Mucosa of descending colon (tissue), 3 donors: ENCODE measurements at regions not wholly inside any gene's neighbourhood (a gene's known extent, or its start where the extent isn't known, plus 50 kb on each side); places are given as distances from the start of the nearest gene placed in this dataset.

Experiments used
- ATAC-seq: fragments of 200-7000 bp; cut with Tn5 transposase; one replicate; pipeline ENCODE4 v1.9.1; 2020; ENCODE audit warnings: mild to moderate bottlenecking, moderate library complexity
- DNase-seq, 3 donors: peaks; one replicate each; pipeline ENCODE4 v3.0.0-alpha.2; 2020
- H3K36me3 ChIP-seq: fragments of 200-600 bp; one replicate; pipeline ENCODE4 v1.8.0; 2021; ENCODE audit warnings: low read depth, mild to moderate bottlenecking
- H3K4me1 ChIP-seq: fragments of 200-600 bp; one replicate; pipeline ENCODE4 v1.8.0; 2021; ENCODE audit warnings: low read depth, mild to moderate bottlenecking
- H3K4me3 ChIP-seq: fragments of 200-600 bp; one replicate; pipeline ENCODE4 v1.8.0; 2021; ENCODE audit warnings: mild to moderate bottlenecking
- H3K9me3 ChIP-seq: fragments of 200-600 bp; one replicate; pipeline ENCODE4 v1.8.0; 2021; ENCODE audit warnings: mild to moderate bottlenecking
- intact Hi-C, 2 donors: fragments of 100-400 bp; cut with DNase I in 1 of 2; cut with micrococcal nuclease in 1 of 2; formaldehyde crosslinking; loops; one replicate each; pipeline versions ENCODE4 v1.11.0 to v1.11.1; 2022; cut with DNase I, micrococcal nuclease
- TF ChIP-seq, protein P1 (sequence below): fragments of 200-600 bp; IDR thresholded peaks from one replicate; pipeline ENCODE4 v1.8.0; 2022; ENCODE audit warnings: antibody characterized with exemption, mild to moderate bottlenecking
- donor health status: DM: no; HTN: no; CAD: no; lungs with moderate emphysema.
- donor health status: DM: no; HTN: no; CAD: no.
- donor health status: DM: no; HTN: yes; CAD: no.

- intact Hi-C loops, result no loop called here
- no peak for DNase-seq
- ATAC-seq, result no peak
- H3K9me3 ChIP-seq, result no peaks in the 10 kb centered on the region
- no peaks in the 10 kb centered on the region for H3K4me1 ChIP-seq
- no peak overlapping the region for H3K4me3 ChIP-seq
- H3K36me3 ChIP-seq, result no peaks in the 10 kb centered on the region
- TF ChIP-seq, protein P1, sequence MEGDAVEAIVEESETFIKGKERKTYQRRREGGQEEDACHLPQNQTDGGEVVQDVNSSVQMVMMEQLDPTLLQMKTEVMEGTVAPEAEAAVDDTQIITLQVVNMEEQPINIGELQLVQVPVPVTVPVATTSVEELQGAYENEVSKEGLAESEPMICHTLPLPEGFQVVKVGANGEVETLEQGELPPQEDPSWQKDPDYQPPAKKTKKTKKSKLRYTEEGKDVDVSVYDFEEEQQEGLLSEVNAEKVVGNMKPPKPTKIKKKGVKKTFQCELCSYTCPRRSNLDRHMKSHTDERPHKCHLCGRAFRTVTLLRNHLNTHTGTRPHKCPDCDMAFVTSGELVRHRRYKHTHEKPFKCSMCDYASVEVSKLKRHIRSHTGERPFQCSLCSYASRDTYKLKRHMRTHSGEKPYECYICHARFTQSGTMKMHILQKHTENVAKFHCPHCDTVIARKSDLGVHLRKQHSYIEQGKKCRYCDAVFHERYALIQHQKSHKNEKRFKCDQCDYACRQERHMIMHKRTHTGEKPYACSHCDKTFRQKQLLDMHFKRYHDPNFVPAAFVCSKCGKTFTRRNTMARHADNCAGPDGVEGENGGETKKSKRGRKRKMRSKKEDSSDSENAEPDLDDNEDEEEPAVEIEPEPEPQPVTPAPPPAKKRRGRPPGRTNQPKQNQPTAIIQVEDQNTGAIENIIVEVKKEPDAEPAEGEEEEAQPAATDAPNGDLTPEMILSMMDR, result no peak
Observed at GRCh38 chr4:181204109-181204508, 1039.1 kb upstream of the TENM3 start.

DNA sequence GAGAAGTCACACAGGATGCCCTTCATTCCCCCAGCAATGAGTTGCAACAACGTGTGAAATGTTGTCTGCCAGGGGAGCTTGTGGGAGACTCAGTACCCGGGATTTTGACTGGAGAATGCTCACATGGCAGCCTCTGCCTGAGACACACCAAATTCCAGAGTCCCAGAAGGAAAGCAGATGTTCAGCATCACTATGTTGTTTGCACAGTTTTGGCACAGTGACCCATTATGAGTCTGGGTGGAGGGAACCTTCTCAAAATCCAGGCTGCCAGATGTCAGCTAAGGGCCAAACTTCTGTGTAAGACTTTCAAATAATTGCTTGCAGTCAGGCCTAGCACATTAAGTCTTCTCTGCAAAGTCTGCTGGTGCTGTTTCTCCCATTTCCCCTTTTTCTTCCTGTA, 1029.7 kb upstream of the TENM3 start:
- no peak for ATAC-seq
- no peaks in the 10 kb centered on the region for H3K4me1 ChIP-seq
- no peak overlapping the region for H3K4me3 ChIP-seq
- no peaks in the 10 kb centered on the region for H3K36me3 ChIP-seq
- intact Hi-C loops, result no loop called here
- H3K9me3 ChIP-seq, result no peaks in the 10 kb centered on the region
- DNase-seq, result peak in 1 of 3 donors; percentile 6
- TF ChIP-seq, protein P1, result no peak

DNA sequence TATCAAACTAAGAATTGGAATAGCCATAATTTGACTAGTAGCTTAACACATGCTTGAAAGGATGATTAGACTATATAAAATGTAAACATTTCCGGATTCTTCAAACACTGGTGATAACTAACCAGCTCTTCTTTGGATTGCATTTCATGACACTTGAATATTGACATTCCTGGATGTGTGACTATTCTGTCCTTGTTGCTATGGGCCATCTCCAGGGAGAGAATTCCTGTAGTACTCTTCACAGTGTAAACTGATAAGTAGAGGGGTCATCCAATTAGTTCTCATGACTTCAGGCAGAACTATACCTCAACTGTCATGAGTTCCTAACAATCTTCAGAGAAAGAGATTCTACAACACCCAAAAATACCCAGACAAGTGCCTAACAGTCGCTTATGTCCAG, 1026.7 kb upstream of the TENM3 start:
- no peaks in the 10 kb centered on the region for H3K4me1 ChIP-seq
- H3K9me3 ChIP-seq, result no peaks in the 10 kb centered on the region
- H3K36me3 ChIP-seq, result no peaks in the 10 kb centered on the region
- intact Hi-C loops, result no loop called here
- H3K4me3 ChIP-seq, result no peak overlapping the region
- DNase-seq, result no peak
- no peak for ATAC-seq
- TF ChIP-seq, protein P1, result no peak

GRCh38 chr4:181219783-181220416, 1023.3 kb upstream of the TENM3 start:
- intact Hi-C loops, result no loop called here
- H3K9me3 ChIP-seq, result no peaks in the 10 kb centered on the region
- TF ChIP-seq, protein P1, result no peak
- no peak overlapping the region for H3K4me3 ChIP-seq
- ATAC-seq (no peak), DNase-seq (no peak)
- no peaks in the 10 kb centered on the region for H3K4me1 ChIP-seq
- H3K36me3 ChIP-seq, result no peaks in the 10 kb centered on the region

DNA sequence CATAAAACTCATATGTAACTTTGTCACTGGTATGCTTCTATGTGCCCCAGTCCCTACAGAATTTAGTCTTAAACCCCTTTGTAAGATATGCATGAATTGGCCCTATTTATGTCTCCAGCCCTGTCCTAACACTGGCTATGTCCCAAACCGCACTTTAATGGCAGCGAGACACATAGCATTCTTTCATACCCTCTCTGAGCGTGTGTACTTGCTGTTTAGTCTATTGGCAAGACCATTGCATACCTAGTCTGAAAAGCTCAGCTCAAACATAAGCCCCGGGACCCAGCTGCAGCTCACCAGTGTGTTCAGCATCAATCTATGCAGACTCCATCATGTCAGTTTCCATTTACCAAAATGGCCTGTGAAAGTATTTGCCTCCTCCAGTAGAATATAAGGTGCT, 1018.4 kb upstream of the TENM3 start:
- no peak overlapping the region for H3K4me3 ChIP-seq
- no peak for ATAC-seq
- DNase-seq, result no peak
- H3K4me1 ChIP-seq, result no peaks in the 10 kb centered on the region
- H3K36me3 ChIP-seq, result no peaks in the 10 kb centered on the region
- H3K9me3 ChIP-seq, result no peaks in the 10 kb centered on the region
- TF ChIP-seq, protein P1, result no peak
- intact Hi-C loops, result no loop called here
